DMS153 (cell line): ENCODE measurements at regions not wholly inside any gene's neighbourhood (a gene's known extent, or its start where the extent isn't known, plus 50 kb on each side); places are given as distances from the start of the nearest gene placed in this dataset.
"Not testable (repeated sequence)": the region's sequence is repeated elsewhere in the genome, so short reads cannot be mapped to it uniquely, and the experiment has no call there.

ENCODE experiments used
- DNase-seq: peaks from one replicate; lab custom pipeline; 2025; lab: John Stamatoyannopoulos, UW

DNA sequence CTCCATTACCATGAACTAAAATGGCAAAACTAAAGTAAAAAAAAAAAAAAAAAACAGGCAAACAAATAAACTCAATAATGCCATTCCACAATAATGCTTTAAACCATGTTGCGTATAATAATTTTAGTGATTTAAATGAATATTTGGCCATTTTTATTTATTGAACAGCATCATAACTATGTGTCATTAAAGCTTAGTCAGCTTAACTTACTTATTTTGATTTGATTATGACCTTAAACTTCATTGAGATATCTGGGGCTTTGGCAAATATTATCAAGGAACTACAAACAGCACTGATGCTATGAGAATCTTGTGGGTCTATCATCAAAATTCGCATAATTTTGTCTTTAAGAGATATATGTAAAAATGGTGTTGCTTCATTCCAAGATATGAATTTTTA, 1610.3 kb upstream of the NUDT12 start:
- DNase-seq = no peak

DNA sequence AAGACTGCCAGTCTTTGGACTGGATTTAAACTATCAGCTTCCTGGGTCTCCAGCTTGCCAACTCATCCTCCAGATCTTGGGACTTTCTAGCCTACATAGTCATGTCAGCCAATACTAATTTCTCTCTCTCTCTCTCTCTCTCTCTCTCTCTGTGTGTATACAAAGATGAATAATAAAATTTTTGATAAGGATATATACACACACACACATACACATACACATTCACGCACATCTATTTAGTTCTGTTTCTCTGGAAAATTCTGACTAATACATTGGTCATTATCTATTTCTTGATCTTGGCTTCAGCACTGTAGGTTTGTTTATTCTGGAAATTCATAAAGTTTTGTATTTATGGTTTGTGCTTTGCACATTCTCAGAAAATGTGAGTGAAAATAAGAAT, 1606.2 kb upstream of the NUDT12 start:
- DNase-seq = no peak

DNA sequence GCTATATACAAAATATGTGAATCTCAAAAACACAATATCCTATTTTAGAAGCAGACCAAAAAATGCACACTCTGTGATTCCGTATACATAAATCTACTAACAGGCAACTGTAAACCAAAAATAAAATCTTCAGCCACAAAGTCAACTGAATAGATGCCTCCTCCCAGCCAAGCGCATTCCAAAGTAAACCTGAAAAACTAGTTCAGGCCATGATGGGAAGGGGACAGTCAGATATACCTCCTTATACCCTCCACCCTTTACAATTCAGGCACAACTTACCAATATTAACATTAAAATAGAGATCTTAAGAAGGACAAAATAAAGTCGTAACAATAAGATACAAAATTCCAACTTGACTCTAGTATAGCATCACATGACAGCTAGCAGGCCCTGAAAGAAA, 1604.5 kb upstream of the NUDT12 start:
- DNase-seq = no peak

DNA sequence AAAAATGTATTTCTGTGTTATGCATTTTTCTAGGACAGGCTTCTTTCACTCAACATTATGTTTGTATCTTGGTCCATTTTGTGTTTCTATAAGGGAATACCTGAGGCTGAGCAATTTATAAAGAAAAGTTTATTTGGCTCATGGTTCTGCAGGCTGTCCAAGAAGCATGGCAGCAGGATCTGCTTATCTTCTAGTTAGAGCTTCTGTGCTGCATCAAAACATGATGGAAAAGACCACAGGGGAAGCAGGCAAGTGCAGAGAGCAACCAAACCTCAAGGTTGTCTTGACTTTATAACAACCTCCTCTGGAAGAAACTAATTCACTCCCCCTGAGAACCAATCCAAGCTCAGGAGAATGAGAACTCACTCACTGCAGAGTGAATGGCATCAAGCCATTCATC, 1601.0 kb upstream of the NUDT12 start:
- DNase-seq = no peak

DNA sequence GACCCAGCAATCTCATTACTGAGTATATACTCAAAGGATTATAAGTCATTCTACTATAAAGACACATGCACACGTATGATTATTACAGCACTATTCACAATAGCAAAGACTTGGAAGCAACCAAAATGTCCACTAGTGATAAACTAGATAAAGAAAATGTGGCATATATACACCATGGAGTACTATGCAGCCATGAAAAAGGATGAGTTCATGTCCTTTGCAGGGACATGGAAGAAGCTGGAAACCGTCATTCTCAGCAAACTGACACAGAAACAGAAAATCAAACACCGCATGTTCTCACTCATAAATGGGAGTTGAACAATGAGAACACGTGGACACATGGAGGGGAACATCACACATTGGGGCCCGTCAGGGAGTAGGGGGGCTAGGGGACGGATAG, 1600.0 kb upstream of the NUDT12 start:
- not testable (repeated sequence) for DNase-seq

DNA sequence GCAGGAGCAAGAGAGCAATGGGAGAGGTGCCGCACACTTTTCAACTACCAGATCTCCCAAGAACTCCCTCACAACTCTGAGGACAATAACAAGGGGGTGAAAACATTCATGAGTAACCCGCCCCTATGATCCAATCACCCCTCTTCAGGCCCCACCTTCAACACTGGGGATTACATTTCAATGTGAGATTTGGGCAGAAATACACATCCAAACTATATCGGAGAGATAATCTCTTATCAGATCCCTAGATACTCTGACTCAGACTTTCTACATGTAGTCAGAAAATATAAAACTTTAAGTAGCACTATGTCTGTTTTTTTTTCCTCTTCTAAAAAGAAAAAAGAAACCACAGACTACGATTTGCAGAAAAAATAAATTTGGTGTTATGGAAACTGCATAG, 1595.9 kb upstream of the NUDT12 start:
- DNase-seq = no peak

DNA sequence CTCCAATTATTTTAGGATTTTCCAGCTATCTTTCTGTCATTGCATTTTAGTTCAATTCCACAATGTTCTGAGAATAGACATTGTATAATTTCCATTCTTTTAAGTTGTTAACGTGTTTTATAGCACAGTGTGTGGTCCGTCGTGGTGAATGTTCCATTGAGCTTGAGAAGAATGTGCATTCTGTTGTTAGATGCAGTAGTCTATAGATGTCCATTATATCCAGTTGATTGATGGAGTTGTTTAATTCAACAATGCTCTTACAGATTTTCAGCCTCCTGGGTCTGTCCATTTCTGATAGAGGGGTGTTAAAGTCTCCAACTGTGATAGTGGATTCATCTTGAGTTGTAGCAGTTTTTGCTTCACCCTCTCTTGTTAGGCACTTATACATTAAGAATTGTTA, 1587.7 kb upstream of the NUDT12 start:
- DNase-seq = no peak

DNA sequence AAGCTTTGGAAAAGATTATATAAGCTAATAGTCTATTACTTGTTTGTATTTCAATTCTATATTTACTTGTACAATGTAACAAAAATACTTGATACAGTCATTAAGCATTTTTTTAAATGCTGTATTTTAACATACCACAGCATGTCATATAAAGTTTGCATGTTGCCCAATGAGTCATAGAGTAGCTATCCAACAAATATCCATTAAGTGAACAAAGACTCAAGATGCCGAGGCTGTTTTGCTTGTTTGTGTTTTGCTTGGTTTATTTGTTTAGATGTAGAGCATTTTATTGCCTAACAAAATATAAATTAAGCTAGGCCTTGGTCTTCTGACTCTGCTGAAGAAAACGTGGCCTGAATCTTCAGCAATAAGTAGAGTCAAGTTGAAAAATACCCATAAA, 1584.3 kb upstream of the NUDT12 start:
- DNase-seq = no peak

DNA sequence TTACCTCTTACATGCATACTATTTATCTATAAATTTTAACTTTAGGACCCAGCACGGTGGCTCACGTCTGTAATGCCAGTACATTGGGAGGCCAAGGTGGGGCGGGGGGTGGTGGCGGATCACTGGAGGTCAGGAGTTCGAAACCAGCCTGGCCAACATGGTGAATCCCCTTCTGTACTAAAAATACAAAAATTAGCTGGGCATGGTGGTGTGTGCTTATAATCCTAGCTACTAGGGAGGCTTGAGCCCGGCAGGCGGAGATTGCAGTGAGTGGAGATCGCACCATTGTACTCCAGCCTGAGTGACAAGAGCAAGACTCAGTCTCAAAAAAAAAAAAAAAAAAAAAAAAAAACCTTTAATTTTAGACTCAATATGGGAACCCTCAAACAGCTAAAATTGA, 1582.6 kb upstream of the NUDT12 start:
- no peak for DNase-seq

DNA sequence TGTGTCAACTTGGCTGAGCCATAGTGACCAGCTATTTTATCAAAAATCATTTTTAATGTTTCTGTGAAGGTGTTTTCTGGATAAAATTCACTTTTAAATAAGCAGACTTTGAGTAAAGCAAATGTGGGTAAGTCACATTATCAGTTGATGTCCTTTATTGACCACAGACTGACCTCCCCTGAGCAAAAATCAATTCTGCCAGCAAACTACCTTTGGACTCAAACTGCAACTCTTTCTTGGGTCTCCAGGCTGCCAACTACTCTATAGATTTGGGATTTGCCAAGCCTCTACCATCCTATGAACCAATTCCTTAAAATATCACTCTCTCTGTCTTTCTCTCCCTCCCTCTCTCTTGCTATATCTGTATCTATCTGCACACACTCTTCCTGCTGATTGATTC, 1571.7 kb upstream of the NUDT12 start:
- no peak for DNase-seq

DNA sequence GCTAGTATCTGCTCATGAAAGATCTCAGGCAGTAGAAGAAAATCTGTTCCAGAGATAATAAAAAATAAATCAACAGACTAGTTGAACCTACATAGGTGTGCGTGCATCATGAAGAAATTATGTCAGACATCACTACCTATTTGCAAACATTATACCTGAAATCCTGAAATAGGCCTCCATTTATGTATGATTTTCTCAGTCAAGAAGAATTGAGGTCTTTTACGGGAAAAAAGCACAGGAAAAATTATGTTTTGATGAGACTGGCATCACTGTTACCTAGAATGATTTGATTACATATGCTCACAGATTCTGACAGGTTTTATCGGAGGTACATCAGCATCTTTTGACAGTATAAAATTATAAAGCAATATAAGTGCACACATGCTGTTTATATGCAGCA, 1570.5 kb upstream of the NUDT12 start:
- DNase-seq = no peak

DNA sequence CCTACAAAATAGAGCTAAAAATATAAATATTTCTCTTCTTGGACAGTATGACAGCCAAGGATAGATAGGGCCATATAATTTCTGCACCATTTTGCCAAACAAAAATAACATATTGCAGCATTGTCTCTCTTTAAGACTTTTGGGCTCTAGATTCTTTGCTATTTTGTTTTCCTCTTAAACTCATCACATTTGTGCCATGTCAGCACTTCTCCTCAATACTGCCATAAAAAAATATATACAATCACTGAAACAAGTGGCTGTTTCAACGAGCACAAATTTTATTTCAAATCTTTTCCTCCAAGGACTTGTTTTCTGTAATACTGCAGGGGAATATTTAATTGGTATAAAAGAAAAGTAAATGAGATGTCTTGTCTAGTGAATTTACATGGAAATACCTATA, 1570.0 kb upstream of the NUDT12 start:
- no peak for DNase-seq

DNA sequence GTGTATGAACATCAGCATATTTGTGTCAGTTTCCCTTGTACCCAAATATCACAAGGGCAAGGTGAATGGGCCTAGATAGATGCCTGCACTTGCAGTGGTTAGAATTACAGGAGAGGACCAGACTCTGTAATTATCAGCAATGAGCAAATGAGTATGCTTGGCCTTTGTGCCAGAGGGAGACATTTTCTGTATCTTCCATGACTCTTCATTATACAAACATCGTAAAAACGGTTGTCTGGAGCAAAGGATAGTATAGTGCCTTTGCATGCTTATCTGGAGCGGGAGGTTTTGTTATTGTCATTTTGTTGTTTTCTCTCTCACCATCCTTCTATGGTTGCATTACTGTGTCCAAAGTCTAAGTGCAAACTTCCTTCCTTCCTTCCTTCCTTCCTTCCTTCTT, 1568.5 kb upstream of the NUDT12 start:
- no peak for DNase-seq

DNA sequence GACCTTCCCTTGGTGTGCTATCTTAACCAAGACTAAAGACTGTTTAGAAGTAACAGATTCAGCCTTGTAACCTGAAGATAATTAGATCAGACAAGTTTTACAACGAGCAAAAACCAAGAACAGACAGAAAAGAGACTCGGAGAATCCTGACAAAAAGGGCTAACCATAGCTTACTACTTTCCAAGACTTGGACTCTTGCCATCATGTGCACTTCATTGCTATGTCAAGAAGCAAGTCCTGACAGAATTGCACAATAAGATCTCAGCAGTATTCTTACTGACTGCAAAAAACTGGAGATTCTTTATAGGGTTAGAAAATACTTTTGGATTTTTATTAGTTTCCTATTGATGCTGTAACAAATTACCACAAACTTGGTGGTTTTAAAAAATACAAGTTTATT, 1539.0 kb upstream of the NUDT12 start:
- no peak for DNase-seq

DNA sequence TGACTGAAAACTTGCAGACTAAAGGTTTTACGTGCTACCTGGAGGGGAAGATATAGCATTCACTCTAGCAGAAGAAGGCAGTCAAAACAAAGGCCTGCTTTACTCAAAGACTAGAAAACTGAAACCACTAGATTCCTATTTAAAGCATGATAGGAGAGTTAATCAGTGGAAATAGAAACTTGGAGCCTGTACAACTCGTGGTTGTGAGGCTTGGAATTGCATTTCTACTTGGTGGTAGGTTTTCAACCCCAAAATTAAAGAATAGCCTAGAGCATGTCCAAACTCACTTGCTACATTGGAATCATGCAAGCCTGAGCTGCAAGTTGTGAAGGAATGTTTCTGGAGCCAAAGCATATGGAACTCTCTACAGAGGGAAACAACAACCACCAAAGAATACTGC, 1526.4 kb upstream of the NUDT12 start:
- no peak for DNase-seq

DNA sequence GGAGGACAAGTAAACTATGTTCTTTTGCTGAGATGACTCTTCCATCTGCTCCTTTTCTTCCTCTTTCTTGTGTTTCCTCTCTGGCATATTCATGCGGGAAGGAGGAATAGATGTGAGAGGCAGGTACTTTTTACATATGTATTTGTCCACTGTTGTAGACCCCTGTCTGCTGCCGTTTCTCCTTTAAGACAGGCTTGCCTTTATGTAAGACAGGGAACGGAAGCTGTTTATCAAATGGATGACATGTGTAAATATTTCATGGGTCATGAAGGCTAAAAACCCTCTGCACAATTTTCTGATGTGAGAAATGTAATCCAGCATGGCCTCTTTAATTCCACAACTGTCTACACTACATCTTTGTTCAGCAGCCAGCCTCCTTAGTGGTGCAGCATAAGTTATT, 1525.5 kb upstream of the NUDT12 start:
- DNase-seq = no peak

DNA sequence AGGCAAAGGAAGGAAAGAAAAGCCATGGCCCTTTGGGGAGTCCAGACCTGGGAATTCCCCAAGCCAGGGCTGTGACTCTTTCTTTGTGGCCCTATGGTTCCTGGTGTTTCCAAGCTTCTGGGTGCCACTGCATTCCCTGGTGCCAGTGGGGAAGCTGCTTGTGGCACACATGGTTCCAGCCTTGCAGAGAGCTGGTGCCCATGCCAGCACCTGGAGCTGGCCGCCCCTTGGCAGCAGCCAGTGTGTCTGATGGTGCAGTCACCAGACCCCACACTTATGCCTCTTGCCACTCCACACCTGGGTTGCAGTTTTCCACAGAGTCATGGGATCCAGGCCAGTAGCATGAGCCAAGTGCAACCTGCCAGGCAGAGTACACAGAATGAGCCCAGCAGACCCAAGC, 1495.3 kb upstream of the NUDT12 start:
- no peak for DNase-seq

DNA sequence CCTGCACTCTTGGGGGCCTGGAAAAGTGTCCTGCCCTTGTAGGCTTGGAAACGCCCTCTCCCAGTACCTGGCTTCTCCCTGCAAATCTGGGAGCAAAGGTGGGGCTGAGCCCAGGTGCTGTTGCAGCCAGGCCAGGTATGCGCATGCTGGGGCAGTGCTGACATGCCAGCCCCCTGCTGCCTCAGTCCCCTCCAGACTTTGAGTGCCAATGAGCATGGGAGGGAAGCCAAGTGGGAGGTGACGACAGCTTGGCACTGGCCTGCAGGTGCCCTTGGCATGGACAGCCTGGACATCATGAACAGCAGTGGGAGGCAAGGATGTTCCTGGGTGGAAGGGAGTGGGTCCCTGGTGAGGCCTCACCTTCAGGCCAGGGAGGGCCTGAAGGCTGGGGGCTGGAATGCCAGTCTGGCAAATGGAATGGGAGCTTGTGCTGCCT, 1494.4 kb upstream of the NUDT12 start:
- no peak for DNase-seq

DNA sequence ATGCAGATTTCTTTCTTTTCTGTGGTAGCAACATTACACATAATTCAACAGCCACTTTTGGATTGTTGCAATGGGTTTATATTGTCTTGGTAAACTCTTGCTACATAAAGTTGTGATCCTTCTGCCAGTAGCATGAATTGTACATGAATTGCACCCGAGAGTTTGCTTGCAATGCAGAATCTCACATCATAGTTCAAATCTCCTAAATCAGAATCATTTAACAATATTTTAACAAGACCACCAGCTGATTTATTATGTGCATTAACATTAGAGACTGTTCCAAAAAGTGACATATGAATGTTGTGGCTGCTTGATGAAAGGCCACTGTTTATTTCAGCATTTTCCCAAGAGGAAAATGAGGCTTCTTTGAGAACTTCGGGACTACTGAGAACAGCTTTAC, 1491.8 kb upstream of the NUDT12 start:
- DNase-seq = no peak

DNA sequence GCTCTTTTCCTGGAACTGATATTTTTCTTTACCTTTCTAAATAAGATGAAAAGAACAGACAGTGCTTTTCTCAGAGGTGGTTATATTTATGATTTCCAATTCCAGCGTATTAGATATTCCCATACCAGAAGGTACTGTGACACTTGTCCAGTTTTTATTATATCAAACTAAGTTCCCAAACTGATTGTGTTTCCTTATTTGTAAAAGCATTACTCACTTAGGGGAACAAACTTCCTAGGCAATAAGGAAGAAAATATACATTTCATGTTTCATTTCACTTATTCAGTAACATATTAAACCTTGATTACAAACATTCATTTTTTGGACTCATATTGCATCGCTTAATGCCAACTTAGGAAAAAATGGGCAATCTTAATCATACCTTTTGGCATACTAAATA, 1480.0 kb upstream of the NUDT12 start:
- no peak for DNase-seq

DNA sequence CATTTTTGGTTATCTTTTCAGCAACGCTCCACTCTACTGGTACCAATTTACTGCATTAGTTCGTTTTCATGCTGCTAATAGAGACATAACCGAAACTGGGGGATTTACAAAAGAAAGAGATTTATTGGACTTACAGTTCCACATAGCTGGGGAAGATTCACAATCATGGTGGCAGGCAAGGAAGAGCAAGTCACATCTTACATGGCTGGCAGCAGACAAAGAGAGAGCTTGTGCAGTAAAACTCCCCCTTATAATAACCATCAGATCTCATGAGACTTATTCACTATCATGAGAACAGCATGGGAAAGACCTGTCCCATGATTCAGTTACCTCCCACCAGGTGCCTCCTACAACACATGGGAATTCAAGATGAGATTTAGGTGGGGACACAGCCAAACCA, 1474.2 kb upstream of the NUDT12 start:
- not testable (repeated sequence) for DNase-seq

DNA sequence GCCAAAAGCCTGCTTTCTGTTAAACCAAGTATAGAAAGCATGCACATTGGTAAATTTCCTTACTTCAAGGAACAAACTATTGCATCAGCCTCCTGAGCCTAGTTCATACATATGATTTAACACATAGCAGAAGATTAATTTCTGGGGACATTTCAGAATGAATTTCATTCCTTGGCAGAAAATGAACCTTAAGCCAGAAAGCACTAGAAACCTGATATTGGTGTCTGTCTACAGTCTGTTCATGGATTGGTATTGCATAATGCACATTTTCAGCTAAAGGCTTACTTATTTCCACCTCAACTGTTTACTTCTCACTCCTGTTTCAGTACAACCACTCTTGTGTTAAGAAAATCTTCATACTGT, 1471.8 kb upstream of the NUDT12 start:
- DNase-seq = no peak

DNA sequence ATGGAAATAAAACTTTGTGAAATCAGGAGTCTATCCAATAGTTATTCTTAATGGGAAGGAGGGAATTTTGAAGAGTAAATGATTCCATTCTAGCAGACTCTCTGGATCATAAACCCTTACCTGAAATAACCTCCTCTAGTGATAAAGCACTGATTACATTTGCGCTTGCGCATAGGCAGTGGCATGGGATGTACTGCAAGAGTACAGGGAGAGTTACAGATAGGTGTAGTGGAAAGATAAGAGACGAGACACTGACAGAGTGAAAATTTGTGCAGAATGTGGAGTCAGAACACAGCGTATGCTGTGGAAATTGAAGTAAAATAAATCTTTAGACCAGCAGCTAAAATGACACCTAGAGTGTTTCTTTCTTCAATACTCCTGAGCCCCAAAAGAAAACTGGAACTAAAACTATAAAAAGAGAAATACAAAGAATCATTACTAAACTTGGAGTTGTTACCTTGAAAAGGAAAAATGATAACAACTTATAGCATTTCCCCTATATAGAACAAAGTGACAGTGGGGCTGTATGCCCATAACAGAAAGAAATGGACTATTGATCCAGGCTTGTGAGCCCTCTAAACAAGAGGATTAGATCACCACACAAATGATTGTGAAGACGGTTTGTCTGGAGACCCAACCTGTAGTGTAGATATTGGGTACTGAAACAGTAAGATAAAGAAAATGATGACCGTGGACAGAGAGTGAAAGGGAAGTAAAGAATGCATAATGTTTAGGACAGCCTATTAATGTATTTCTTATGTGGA, 1471.2 kb upstream of the NUDT12 start:
- no peak for DNase-seq

DNA sequence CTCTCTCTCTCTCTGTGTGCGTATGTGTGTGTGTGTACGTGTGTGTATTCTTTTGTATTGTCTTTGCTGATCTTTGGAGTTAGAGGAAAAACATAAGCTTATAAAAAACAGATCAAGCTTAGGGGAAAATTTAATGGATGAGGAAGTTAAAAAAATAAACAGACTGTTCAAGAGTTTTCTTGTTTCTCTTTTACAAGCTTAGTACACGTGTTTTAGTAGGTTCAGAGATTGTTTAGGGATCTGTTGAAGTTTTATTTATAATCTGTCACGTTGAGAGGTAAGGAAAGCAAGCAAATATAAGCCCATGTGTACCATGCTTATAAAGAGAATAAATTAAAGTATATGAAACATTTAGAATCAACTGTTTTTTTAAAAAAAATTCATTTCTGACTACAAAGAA, 1470.3 kb upstream of the NUDT12 start:
- no peak for DNase-seq

DNA sequence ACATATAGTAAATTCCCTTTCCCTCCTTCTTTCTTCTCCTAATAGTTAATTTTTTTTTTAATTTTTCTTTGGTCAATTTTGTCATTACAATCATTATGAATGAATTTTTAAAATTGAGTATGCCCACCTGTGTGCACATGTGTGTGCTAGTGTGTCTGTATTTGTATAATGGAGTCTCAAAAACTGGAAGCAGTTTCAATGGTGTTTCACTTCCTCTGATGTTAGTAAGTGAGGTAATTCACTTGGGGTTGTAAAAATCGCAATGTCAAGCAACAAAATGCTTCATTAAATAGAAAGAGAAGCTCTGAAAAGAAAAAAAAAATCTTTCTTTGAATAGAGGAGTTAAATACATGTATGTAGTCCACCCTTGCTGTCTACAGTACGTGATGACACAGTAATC, 1467.6 kb upstream of the NUDT12 start:
- DNase-seq = no peak
